Skeletal muscle satellite cell (primary cell): ENCODE measurements at regions not wholly inside any gene's neighbourhood (a gene's known extent, or its start where the extent isn't known, plus 50 kb on each side); places are given as distances from the start of the nearest gene placed in this dataset.
"Not testable (repeated sequence)": the region's sequence is repeated elsewhere in the genome, so short reads cannot be mapped to it uniquely, and the experiment has no call there.

ENCODE experiments used
- H3K27me3 ChIP-seq: 2 replicates; pipeline ENCODE4 v1.7.0; 2013; ENCODE audit warnings: low read length; ENCODE audit not compliant: control insufficient read depth, insufficient read depth
- H3K36me3 ChIP-seq: 2 replicates; pipeline ENCODE4 v1.7.0; 2013; ENCODE audit warnings: mild to moderate bottlenecking, control low read depth, low read length; ENCODE audit not compliant: insufficient read depth
- H3K4me1 ChIP-seq: 2 replicates; pipeline ENCODE4 v1.7.0; 2013; ENCODE audit warnings: low read length; ENCODE audit not compliant: control insufficient read depth, insufficient read depth
- H3K4me2 ChIP-seq: 2 replicates; pipeline ENCODE4 v1.7.0; 2013; ENCODE audit warnings: mild to moderate bottlenecking, low read length
- H3K4me3 ChIP-seq: 2 replicates; pipeline ENCODE4 v1.7.0; 2013; ENCODE audit warnings: low read length
- H3K9ac ChIP-seq: 2 replicates; pipeline ENCODE4 v1.7.0; 2013; ENCODE audit warnings: mild to moderate bottlenecking, low read depth, low read length, moderate library complexity
- H3K9me3 ChIP-seq: replicated peaks from 2 replicates; pipeline ENCODE4 v1.7.0; 2013; ENCODE audit warnings: mild to moderate bottlenecking, control low read depth, low read length

GRCh38 chr12:25615119-25615518 is 62.0 kb upstream of the LMNTD1 start:
- H3K4me2 ChIP-seq, result no peak overlapping the region
- H3K9ac ChIP-seq, result no peak overlapping the region
- H3K27me3 ChIP-seq, result peaks cover 6% of the 10 kb centered on the region
- peaks cover 10% of the 10 kb centered on the region for H3K4me1 ChIP-seq
- no peak overlapping the region for H3K4me3 ChIP-seq
- no peaks in the 10 kb centered on the region for H3K9me3 ChIP-seq
- H3K36me3 ChIP-seq, result no peaks in the 10 kb centered on the region

GRCh38 chr12:25616286-25616685 is 63.2 kb upstream of the LMNTD1 start:
- Histone ChIP-seq H3K4me3 (no peak overlapping the region), H3K4me1 (peaks cover 10% of the 10 kb centered on the region), H3K27me3 (peaks cover 2% of the 10 kb centered on the region), H3K9ac (no peak overlapping the region), H3K36me3 (no peaks in the 10 kb centered on the region), H3K4me2 (no peak overlapping the region), H3K9me3 (no peaks in the 10 kb centered on the region)

GRCh38 chr12:25617991-25618390 is 64.9 kb upstream of the LMNTD1 start:
- H3K9me3 ChIP-seq, result no peaks in the 10 kb centered on the region
- H3K36me3 ChIP-seq, result no peaks in the 10 kb centered on the region
- no peak overlapping the region for H3K9ac ChIP-seq
- H3K4me1 ChIP-seq, result peaks cover 10% of the 10 kb centered on the region
- no peak overlapping the region for H3K4me2 ChIP-seq
- no peak overlapping the region for H3K4me3 ChIP-seq
- H3K27me3 ChIP-seq, result no peaks in the 10 kb centered on the region

GRCh38 chr12:25623816-25624215 is 70.7 kb upstream of the LMNTD1 start:
- Histone ChIP-seq H3K4me3 (no peak overlapping the region), H3K9me3 (no peaks in the 10 kb centered on the region), H3K9ac (no peak overlapping the region), H3K27me3 (no peaks in the 10 kb centered on the region), H3K36me3 (no peaks in the 10 kb centered on the region), H3K4me2 (no peak overlapping the region), H3K4me1 (no peaks in the 10 kb centered on the region)

GRCh38 chr12:25625146-25625545 is 72.1 kb upstream of the LMNTD1 start:
- no peaks in the 10 kb centered on the region for H3K27me3 ChIP-seq
- H3K4me2 ChIP-seq, result no peak overlapping the region
- H3K9me3 ChIP-seq, result no peaks in the 10 kb centered on the region
- H3K4me1 ChIP-seq, result no peaks in the 10 kb centered on the region
- no peaks in the 10 kb centered on the region for H3K36me3 ChIP-seq
- no peak overlapping the region for H3K9ac ChIP-seq
- H3K4me3 ChIP-seq, result no peak overlapping the region

GRCh38 chr12:25629341-25629740 is 76.3 kb upstream of the LMNTD1 start:
- H3K27me3 ChIP-seq, result no peaks in the 10 kb centered on the region
- H3K9ac ChIP-seq, result no peak overlapping the region
- no peaks in the 10 kb centered on the region for H3K36me3 ChIP-seq

GRCh38 chr12:25630735-25631515 is 77.8 kb upstream of the LMNTD1 start:
- H3K36me3 ChIP-seq, H3K4me1 ChIP-seq, H3K4me3 ChIP-seq, H3K27me3 ChIP-seq, H3K4me2 ChIP-seq, H3K9ac ChIP-seq, H3K9me3 ChIP-seq: not testable (repeated sequence)

More at GRCh38 chr12:25629341-25629740, 76.3 kb upstream of the LMNTD1 start:
- Histone ChIP-seq H3K4me3 (no peak overlapping the region), H3K4me1 (no peaks in the 10 kb centered on the region), H3K4me2 (no peak overlapping the region), H3K9me3 (no peaks in the 10 kb centered on the region)

GRCh38 chr12:25633149-25633548 is 80.1 kb upstream of the LMNTD1 start:
- not testable (repeated sequence) for H3K4me3 ChIP-seq, H3K9ac ChIP-seq, H3K4me1 ChIP-seq, H3K9me3 ChIP-seq, H3K36me3 ChIP-seq, H3K27me3 ChIP-seq, H3K4me2 ChIP-seq

GRCh38 chr12:25637752-25638151 is 84.7 kb upstream of the LMNTD1 start:
- no peak overlapping the region for H3K4me2 ChIP-seq
- H3K9ac ChIP-seq, result no peak overlapping the region

GRCh38 chr12:25639406-25639805 is 86.3 kb upstream of the LMNTD1 start:
- no peak overlapping the region for H3K4me2 ChIP-seq
- no peaks in the 10 kb centered on the region for H3K9me3 ChIP-seq
- no peak overlapping the region for H3K4me3 ChIP-seq
- no peak overlapping the region for H3K9ac ChIP-seq
- H3K27me3 ChIP-seq, result no peaks in the 10 kb centered on the region
- H3K36me3 ChIP-seq, result no peaks in the 10 kb centered on the region
- H3K4me1 ChIP-seq, result no peaks in the 10 kb centered on the region

More at GRCh38 chr12:25637752-25638151, 84.7 kb upstream of the LMNTD1 start:
- Histone ChIP-seq H3K36me3 (no peaks in the 10 kb centered on the region), H3K4me1 (no peaks in the 10 kb centered on the region), H3K27me3 (no peaks in the 10 kb centered on the region), H3K4me3 (no peak overlapping the region), H3K9me3 (no peaks in the 10 kb centered on the region)

- no peak overlapping the region for H3K4me3 ChIP-seq
- H3K9ac ChIP-seq, result no peak overlapping the region
- no peaks in the 10 kb centered on the region for H3K36me3 ChIP-seq
- H3K4me2 ChIP-seq, result no peak overlapping the region
- no peaks in the 10 kb centered on the region for H3K27me3 ChIP-seq
- H3K9me3 ChIP-seq, result no peaks in the 10 kb centered on the region
- peaks cover 10% of the 10 kb centered on the region for H3K4me1 ChIP-seq
Measured at GRCh38 chr12:25644979-25645378, 91.9 kb upstream of the LMNTD1 start.

- Histone ChIP-seq H3K9ac (no peak overlapping the region), H3K27me3 (no peaks in the 10 kb centered on the region), H3K4me3 (no peak overlapping the region), H3K4me2 (no peak overlapping the region), H3K36me3 (no peaks in the 10 kb centered on the region), H3K4me1 (peaks cover 10% of the 10 kb centered on the region), H3K9me3 (no peaks in the 10 kb centered on the region)
Measured at GRCh38 chr12:25645427-25645826, 92.3 kb upstream of the LMNTD1 start.
